GM12878 (cell line): ENCODE measurements at regions not wholly inside any gene's neighbourhood (a gene's known extent, or its start where the extent isn't known, plus 50 kb on each side); places are given as distances from the start of the nearest gene placed in this dataset.

Source experiments
- ATAC-seq: fragments of 200-7000 bp; cut with Tn5 transposase; 3 replicates; pipeline ENCODE4 v1.9.1; 2020; ENCODE audit warnings: mild to moderate bottlenecking, moderate library complexity
- BruUV-seq: library from RNA; stranded (reverse); fragments of 400-500 nt; replicated peaks from 2 replicates; lab custom pipeline; 2021; lab: Mats Ljungman, UMichigan
- CTCF ChIA-PET: fragments of 300-600 bp; sonication (Branson Sonifier 250); formaldehyde crosslinking; extraction: SDS; loops from one replicate; lab custom pipeline; 2021; ENCODE audit warnings: inconsistent platforms; lab: Yijun Ruan, JAX
- POLR2A ChIA-PET: fragments of 350-600 bp; formaldehyde crosslinking; extraction: SDS; loops from one replicate; lab custom pipeline; 2021; ENCODE audit warnings: inconsistent platforms; lab: Charles Lee
- RAD21 ChIA-PET: fragments of 300-600 bp; sonication (Branson Sonifier 250); formaldehyde crosslinking; loops from one replicate; lab custom pipeline; 2023; ENCODE audit warnings: antibody characterized with exemption; ENCODE audit not compliant: unreplicated experiment; lab: Charles Lee
- SMC1A ChIA-PET: fragments of 300-600 bp; sonication (Branson Sonifier 250); formaldehyde crosslinking; loops from one replicate; lab custom pipeline; 2023; ENCODE audit not compliant: unreplicated experiment, uncharacterized antibody; lab: Charles Lee
- DNase-seq: peaks from one replicate; pipeline ENCODE4 v3.0.0-alpha.2; 2011; ENCODE audit warnings: low read depth, low spot score
- FAIRE-seq: peaks from 3 replicates; lab custom pipeline; 2011; peaks lifted over from hg19 to GRCh38; lab: Jason Lieb, UNC
- H2AFZ ChIP-seq: 2 replicates; pipeline ENCODE4 v1.6.0; 2011; ENCODE audit warnings: low read depth, low read length, control low read depth; ENCODE audit not compliant: control insufficient read depth
- H3K27ac ChIP-seq: 2 replicates; pipeline ENCODE4 v1.5.1; 2011; ENCODE audit warnings: control low read depth; ENCODE audit not compliant: control insufficient read depth, insufficient read depth
- H3K27me3 ChIP-seq, 2 experiments: replicated peaks in 1 of 2; 2 replicates each; pipeline versions ENCODE4 v1.6.0 to v1.6.1; 2011; ENCODE audit warnings: low read length in 1 of 2; ENCODE audit not compliant: control insufficient read depth in 2 of 2, insufficient read depth in 2 of 2
- H3K36me3 ChIP-seq, 2 experiments: 2 replicates each; pipeline ENCODE4 v1.5.1; 2011; ENCODE audit warnings: low read length in 1 of 2; ENCODE audit not compliant: control insufficient read depth in 2 of 2, insufficient read depth in 2 of 2
- H3K4me1 ChIP-seq: 2 replicates; pipeline ENCODE4 v1.6.1; 2011; ENCODE audit warnings: mild to moderate bottlenecking, low read length, moderate library complexity, mixed read lengths; ENCODE audit not compliant: control insufficient read depth, insufficient read depth
- H3K4me2 ChIP-seq: 2 replicates; pipeline ENCODE4 v1.6.0; 2011; ENCODE audit warnings: control low read depth; ENCODE audit not compliant: control insufficient read depth, insufficient read depth
- H3K4me3 ChIP-seq: fragments of 200-600 bp; sonication (generic); 2 replicates; pipeline ENCODE4 v1.5.1; 2016
- H3K79me2 ChIP-seq: 2 replicates; pipeline ENCODE4 v1.6.0; 2011; ENCODE audit warnings: low read length; ENCODE audit not compliant: control insufficient read depth, insufficient read depth
- H3K9ac ChIP-seq: 2 replicates; pipeline ENCODE4 v1.8.0; 2011; ENCODE audit warnings: low read length, control low read depth, mixed read lengths; ENCODE audit not compliant: control insufficient read depth, insufficient read depth
- H3K9me3 ChIP-seq: replicated peaks from 3 replicates; pipeline ENCODE4 v1.5.1; 2011; ENCODE audit warnings: mild to moderate bottlenecking, low read length; ENCODE audit not compliant: control insufficient read depth, insufficient read depth
- H4K20me1 ChIP-seq: 2 replicates; pipeline ENCODE4 v1.6.0; 2011; ENCODE audit not compliant: control insufficient read depth, insufficient read depth
- ETV6 ChIP-seq, 2 experiments: fragments of 450-650 bp in 1 of 2; IDR thresholded peaks in 1 of 2; conservative IDR thresholded peaks in 1 of 2; 2 replicates each; pipeline ENCODE4 v1.6.1; 2014; ENCODE audit warnings: antibody characterized with exemption in 1 of 2, borderline replicate concordance in 1 of 2, low read depth in 1 of 2, mild to moderate bottlenecking in 1 of 2, moderate library complexity in 1 of 2
- NFXL1 ChIP-seq: fragments of 450-650 bp; IDR thresholded peaks from 2 replicates; pipeline ENCODE4 v1.6.1; 2017; ENCODE audit warnings: antibody characterized with exemption, mild to moderate bottlenecking, borderline replicate concordance
- PRDM15 ChIP-seq: fragments of 450-650 bp; formaldehyde crosslinking; IDR thresholded peaks from 2 replicates; pipeline ENCODE4 v1.4.0; 2020; ENCODE audit warnings: mild to moderate bottlenecking, moderate library complexity
- WGBS: methylation state at CpG from one replicate; pipeline ENCODE4 v1.1.6; 2016; ENCODE audit warnings: low lambda C conversion rate; ENCODE audit not compliant: insufficient replicate concordance, insufficient coverage; ENCODE audit errors: missing lambda C conversion rate; 5-methylcytosine and 5-hydroxymethylcytosine counted together
- in situ Hi-C: fragments of 300-500 bp; cut with MboI; formaldehyde crosslinking; loops from 9 replicates; pipeline ENCODE4 v1.14.3; 2018; ENCODE audit warnings: mixed read lengths
- intact Hi-C: fragments of 100-400 bp; cut with micrococcal nuclease; formaldehyde crosslinking; loops from one replicate; pipeline ENCODE4 v1.14.2; 2022; ENCODE audit not compliant: unreplicated experiment
- TF ChIP-seq, protein P1 (sequence below), 3 experiments: IDR thresholded peaks in 2 of 3; conservative IDR thresholded peaks in 1 of 3; 2 replicates each; pipeline ENCODE4 v1.5.1; 2011; ENCODE audit warnings: low read depth in 3 of 3, low read length in 3 of 3, mild to moderate bottlenecking in 3 of 3, control low read depth in 2 of 3, moderate library complexity in 2 of 3, inconsistent platforms in 1 of 3, mixed read lengths in 1 of 3; ENCODE audit not compliant: control insufficient read depth in 2 of 3, insufficient read depth in 1 of 3; ENCODE audit errors: extremely low read depth in 1 of 3

DNA sequence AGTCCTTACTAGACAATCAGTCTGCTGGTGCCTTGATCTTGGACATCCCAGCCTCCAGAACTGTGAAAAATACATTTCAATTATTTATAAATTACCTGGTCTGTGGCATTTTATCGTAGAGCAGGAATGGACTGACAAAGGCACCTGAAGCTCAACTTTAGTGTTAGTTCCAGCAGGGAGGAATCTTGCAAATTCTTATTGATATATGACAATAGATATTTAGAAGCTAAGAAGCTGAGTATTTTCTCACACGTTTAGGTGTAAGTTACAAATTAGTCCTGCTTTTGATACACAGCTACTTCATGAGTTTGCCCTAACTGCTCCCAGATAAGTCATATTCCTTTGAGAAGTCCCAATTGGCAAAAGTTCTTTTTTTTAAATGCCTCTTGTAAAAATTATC lies 138.0 kb upstream of the ZNF217 start:
- no peak overlapping the region for H3K9ac ChIP-seq
- 95% methylated on average over 2 of the region's 2 CpGs for WGBS
- ATAC-seq = no peak
- no TSS peak for BruUV-seq
- ChIA-PET POLR2A (interaction anchor here (1.1 to 2.6 kb wide), 2 partner anchors 9 to 20 kb away, joined by 3 to 8 read pairs; no protein-coding TSS in a partner anchor), RAD21 (interaction anchor here (0.9 to 1.7 kb wide), 8 partner anchors 18 to 194 kb away, joined by 3 to 6 read pairs (median 3); no protein-coding TSS in a partner anchor), CTCF (interaction anchor here (0.6 to 0.8 kb wide), 2 partner anchors 74 to 137 kb away, joined by 3 to 4 read pairs; no protein-coding TSS in a partner anchor), SMC1A (interaction anchor here (0.6 to 14.8 kb wide), 13 partner anchors 8 to 331 kb away, joined by 3 to 290 read pairs (median 4); no protein-coding TSS in a partner anchor)
- in situ Hi-C loops (loop anchor here (25.0 kb wide), 1 partner anchor 1544 kb away; the partner anchor contains the start of gene ZFP64), intact Hi-C loops (no loop called here)
- TF ChIP-seq PRDM15 (CRISPR knock-in tag) (no peak), ETV6 (conservative IDR thresholded peaks at IDR 0.05 in 1 of 2, IDR thresholded peaks at IDR 0.05 in 1 of 2; ENCODE audit: borderline replicate concordance in 1 of 2, low read depth in 1 of 2) (peak in 1 of 2 experiments; percentile 95; a peak in 2 of 4 replicates), NFXL1 (0 out of 2 replicates have a peak, but pooled peaks have one; percentile 77)
- TF ChIP-seq, protein P1, sequence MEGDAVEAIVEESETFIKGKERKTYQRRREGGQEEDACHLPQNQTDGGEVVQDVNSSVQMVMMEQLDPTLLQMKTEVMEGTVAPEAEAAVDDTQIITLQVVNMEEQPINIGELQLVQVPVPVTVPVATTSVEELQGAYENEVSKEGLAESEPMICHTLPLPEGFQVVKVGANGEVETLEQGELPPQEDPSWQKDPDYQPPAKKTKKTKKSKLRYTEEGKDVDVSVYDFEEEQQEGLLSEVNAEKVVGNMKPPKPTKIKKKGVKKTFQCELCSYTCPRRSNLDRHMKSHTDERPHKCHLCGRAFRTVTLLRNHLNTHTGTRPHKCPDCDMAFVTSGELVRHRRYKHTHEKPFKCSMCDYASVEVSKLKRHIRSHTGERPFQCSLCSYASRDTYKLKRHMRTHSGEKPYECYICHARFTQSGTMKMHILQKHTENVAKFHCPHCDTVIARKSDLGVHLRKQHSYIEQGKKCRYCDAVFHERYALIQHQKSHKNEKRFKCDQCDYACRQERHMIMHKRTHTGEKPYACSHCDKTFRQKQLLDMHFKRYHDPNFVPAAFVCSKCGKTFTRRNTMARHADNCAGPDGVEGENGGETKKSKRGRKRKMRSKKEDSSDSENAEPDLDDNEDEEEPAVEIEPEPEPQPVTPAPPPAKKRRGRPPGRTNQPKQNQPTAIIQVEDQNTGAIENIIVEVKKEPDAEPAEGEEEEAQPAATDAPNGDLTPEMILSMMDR (IDR thresholded peaks at IDR 0.05 in 2 of 3, conservative IDR thresholded peaks at IDR 0.05 in 1 of 3; ENCODE audit: control insufficient read depth in 2 of 3, extremely low read depth in 1 of 3, insufficient read depth in 1 of 3, low read depth in 3 of 3, low read length in 3 of 3) = no peak
- H3K36me3 ChIP-seq = no peaks in the 10 kb centered on the region
- no peak overlapping the region for H3K27ac ChIP-seq
- peaks cover 27% of the 10 kb centered on the region for H3K4me1 ChIP-seq
- H3K4me3 ChIP-seq = no peak overlapping the region
- no peaks in the 10 kb centered on the region for H4K20me1 ChIP-seq
- no peak overlapping the region for H2AFZ ChIP-seq
- no peaks in the 10 kb centered on the region; the same call in 2 of the 3 replicates for H3K9me3 ChIP-seq
- no peak for FAIRE-seq
- DNase-seq = no peak
- no peaks in the 10 kb centered on the region for H3K79me2 ChIP-seq
- H3K27me3 ChIP-seq = no peaks in the 10 kb centered on the region
- H3K4me2 ChIP-seq = no peak overlapping the region
